OCI-LY3 (cell line): ENCODE measurements at regions not wholly inside any gene's neighbourhood (a gene's known extent, or its start where the extent isn't known, plus 50 kb on each side); places are given as distances from the start of the nearest gene placed in this dataset.

ENCODE experiments used
- H2AFZ ChIP-seq: fragments of 200-600, 300-600 bp; shearing (Covaris generic); 2 replicates; pipeline ENCODE4 v1.6.0; 2014; ENCODE audit warnings: antibody characterized with exemption, low read depth, low read length
- H3K27ac ChIP-seq: fragments of 200-600, 300-600 bp; sonication (generic); 2 replicates; pipeline ENCODE4 v1.5.1; 2014; ENCODE audit warnings: mild to moderate bottlenecking, low read length, moderate library complexity, mixed read lengths
- H3K27me3 ChIP-seq: fragments of 200-600, 300-600 bp; sonication (generic); 2 replicates; pipeline ENCODE4 v1.6.1; 2014; ENCODE audit warnings: low read depth, low read length, mixed read lengths
- H3K36me3 ChIP-seq: fragments of 200-600, 300-600 bp; sonication (generic); replicated peaks from 2 replicates; pipeline ENCODE3; 2014; ENCODE audit warnings: low read depth, low read length, mixed read lengths
- H3K4me1 ChIP-seq: fragments of 300-600, 200-600 bp; sonication (generic); 2 replicates; pipeline ENCODE4 v1.6.1; 2014; ENCODE audit warnings: low read length, mixed read lengths
- H3K4me2 ChIP-seq: fragments of 200-600, 300-600 bp; sonication (generic); 2 replicates; pipeline ENCODE4 v1.6.1; 2014; ENCODE audit warnings: low read length, mixed read lengths
- H3K4me3 ChIP-seq: fragments of 300-600, 200-600 bp; sonication (generic); 2 replicates; pipeline ENCODE4 v1.5.1; 2014; ENCODE audit warnings: antibody characterized with exemption, mild to moderate bottlenecking, low read length, moderate library complexity
- H3K79me2 ChIP-seq: fragments of 300-600, 200-600 bp; shearing (Covaris generic); 2 replicates; pipeline ENCODE4 v1.6.1; 2014; ENCODE audit warnings: mild to moderate bottlenecking, low read length, mixed read lengths
- H3K9ac ChIP-seq: fragments of 300-600, 200-600 bp; shearing (Covaris generic); 2 replicates; pipeline ENCODE4 v1.6.0; 2014; ENCODE audit warnings: mild to moderate bottlenecking, low read length, moderate library complexity
- H3K9me3 ChIP-seq: fragments of 200-600, 300-600 bp; shearing (Covaris generic); 2 replicates; pipeline ENCODE4 v1.6.1; 2014; ENCODE audit warnings: low read length, mixed read lengths; ENCODE audit not compliant: insufficient read depth
- H4K20me1 ChIP-seq: fragments of 200-600, 300-600 bp; sonication (generic); 2 replicates; pipeline ENCODE4 v1.6.1; 2016; ENCODE audit warnings: low read length, mixed read lengths; ENCODE audit not compliant: insufficient read depth
- CTCF ChIP-seq: fragments of 200-600, 300-600 bp; sonication (generic); IDR thresholded peaks from 2 replicates; pipeline ENCODE4 v1.5.1; 2014; ENCODE audit warnings: antibody characterized with exemption, low read length, low read depth
- EZH2phosphoT487 ChIP-seq: fragments of 200-600 bp; shearing (Covaris generic); IDR thresholded peaks from 2 replicates; pipeline ENCODE4 v1.6.1; 2018; ENCODE audit warnings: antibody characterized with exemption, mixed run types, low read depth

- Histone ChIP-seq H4K20me1 (no peaks in the 10 kb centered on the region), H3K9ac (no peak overlapping the region), H3K9me3 (no peaks in the 10 kb centered on the region), H3K27me3 (peaks cover 52% of the 10 kb centered on the region), H3K27ac (no peak overlapping the region), H3K79me2 (no peaks in the 10 kb centered on the region), H2AFZ (no peak overlapping the region), H3K4me3 (no peak overlapping the region), H3K4me1 (no peaks in the 10 kb centered on the region), H3K36me3 (no peaks in the 10 kb centered on the region), H3K4me2 (no peak overlapping the region)
- no peak for TF ChIP-seq CTCF
These were observed 168.4 kb upstream of the CACNA1E start for GRCh38 chr1:181314959-181315358.

- H3K27ac ChIP-seq = no peak overlapping the region
- H3K9ac ChIP-seq = no peak overlapping the region
- no peaks in the 10 kb centered on the region for H3K36me3 ChIP-seq
- no peaks in the 10 kb centered on the region for H3K79me2 ChIP-seq
- H2AFZ ChIP-seq = no peak overlapping the region
- H3K4me3 ChIP-seq = no peak overlapping the region
- no peaks in the 10 kb centered on the region for H4K20me1 ChIP-seq
- no peaks in the 10 kb centered on the region for H3K4me1 ChIP-seq
- no peak overlapping the region for H3K4me2 ChIP-seq
- no peak for TF ChIP-seq EZH2phosphoT487
- H3K27me3 ChIP-seq = peaks cover 50% of the 10 kb centered on the region
- H3K9me3 ChIP-seq = no peaks in the 10 kb centered on the region
These were observed 165.9 kb upstream of the CACNA1E start for GRCh38 chr1:181317261-181317930.

- no peaks in the 10 kb centered on the region for H4K20me1 ChIP-seq
- no peak for TF ChIP-seq CTCF
- no peak for TF ChIP-seq EZH2phosphoT487
- H2AFZ ChIP-seq = no peak overlapping the region
- no peaks in the 10 kb centered on the region for H3K4me1 ChIP-seq
- H3K9ac ChIP-seq = no peak overlapping the region
- peaks cover 48% of the 10 kb centered on the region for H3K27me3 ChIP-seq
- H3K36me3 ChIP-seq = no peaks in the 10 kb centered on the region
- no peaks in the 10 kb centered on the region for H3K79me2 ChIP-seq
- H3K4me3 ChIP-seq = no peak overlapping the region
- H3K9me3 ChIP-seq = no peaks in the 10 kb centered on the region
- no peak overlapping the region for H3K27ac ChIP-seq
- H3K4me2 ChIP-seq = no peak overlapping the region
These were observed 165.1 kb upstream of the CACNA1E start for GRCh38 chr1:181318022-181318857.

GRCh38 chr1:181318858-181319235 is 164.5 kb upstream of the CACNA1E start:
- H2AFZ ChIP-seq = no peak overlapping the region
- TF ChIP-seq CTCF (no peak), EZH2phosphoT487 (no peak)
- H3K9ac ChIP-seq = no peak overlapping the region
- H3K4me2 ChIP-seq = no peak overlapping the region
- no peak overlapping the region for H3K27ac ChIP-seq
- H3K4me1 ChIP-seq = no peaks in the 10 kb centered on the region
- peaks cover 42% of the 10 kb centered on the region for H3K27me3 ChIP-seq
- no peaks in the 10 kb centered on the region for H3K36me3 ChIP-seq
- no peak overlapping the region for H3K4me3 ChIP-seq
- H3K79me2 ChIP-seq = no peaks in the 10 kb centered on the region
- no peaks in the 10 kb centered on the region for H4K20me1 ChIP-seq
- H3K9me3 ChIP-seq = no peaks in the 10 kb centered on the region
